ENCODE measurements at regions not wholly inside any gene's neighbourhood (a gene's known extent, or its start where the extent isn't known, plus 50 kb on each side); places are given as distances from the start of the nearest gene placed in this dataset.

- no peak for TF ChIP-seq REST (IDR thresholded peaks at IDR 0.05; ENCODE audit: low read depth)
- TF ChIP-seq TEAD4 (IDR thresholded peaks at IDR 0.05) = no peak
- TF ChIP-seq NFIC (IDR thresholded peaks at IDR 0.05) = no peak
- TF ChIP-seq CREB1 (IDR thresholded peaks at IDR 0.05; ENCODE audit: low read depth) = no peak
- no peak for TF ChIP-seq TAF1 (IDR thresholded peaks at IDR 0.05; ENCODE audit: low read depth)
- no peak for TF ChIP-seq EP300 (IDR thresholded peaks at IDR 0.05; ENCODE audit: borderline replicate concordance)
- no peak for TF ChIP-seq RAD21 (IDR thresholded peaks at IDR 0.05; ENCODE audit: low read depth)
- TF ChIP-seq MAX (IDR thresholded peaks at IDR 0.05) = no peak
- TF ChIP-seq USF1 (IDR thresholded peaks at IDR 0.05) = no peak
- no peak for TF ChIP-seq YY1 (IDR thresholded peaks at IDR 0.05; ENCODE audit: low read depth)
- no peak for TF ChIP-seq CEBPB (IDR thresholded peaks at IDR 0.05)
Measured at GRCh38 chr11:70944636-70945035, 307.7 kb downstream of the SHANK2 start.
